C4-2B (cell line): ENCODE measurements at regions not wholly inside any gene's neighbourhood (a gene's known extent, or its start where the extent isn't known, plus 50 kb on each side); places are given as distances from the start of the nearest gene placed in this dataset.

ENCODE experiments used
- H3K27ac ChIP-seq: fragments of 450-650 bp; 2 replicates; pipeline ENCODE4 v1.5.1; 2017
- CTCF ChIP-seq: fragments of 450-650 bp; conservative IDR thresholded peaks from 2 replicates; pipeline ENCODE4 v1.5.1; 2017; ENCODE audit warnings: mild to moderate bottlenecking
- ZFX ChIP-seq: fragments of 450-650 bp; IDR thresholded peaks from 2 replicates; pipeline ENCODE4 v1.6.1; 2017

- TF ChIP-seq CTCF (no peak), ZFX (no peak)
- no peak overlapping the region for H3K27ac ChIP-seq
These were observed 64.6 kb upstream of the COL13A1 start for GRCh38 chr10:69736886-69737641.

GRCh38 chr10:69738071-69738470 is 63.6 kb upstream of the COL13A1 start:
- no peak for TF ChIP-seq ZFX
- TF ChIP-seq CTCF = no peak
- H3K27ac ChIP-seq = no peak overlapping the region

- no peak overlapping the region for H3K27ac ChIP-seq
- TF ChIP-seq CTCF = no peak
- TF ChIP-seq ZFX = no peak
These were observed 62.8 kb upstream of the COL13A1 start for GRCh38 chr10:69738858-69739435.

- no peak for TF ChIP-seq ZFX
- no peak for TF ChIP-seq CTCF
- no peak overlapping the region for H3K27ac ChIP-seq
These were observed 62.1 kb upstream of the COL13A1 start for GRCh38 chr10:69739634-69740033.

- H3K27ac ChIP-seq = no peak overlapping the region
- no peak for TF ChIP-seq CTCF
- no peak for TF ChIP-seq ZFX
These were observed 61.6 kb upstream of the COL13A1 start for GRCh38 chr10:69740126-69740525.

GRCh38 chr10:69741252-69741651 is 60.5 kb upstream of the COL13A1 start:
- H3K27ac ChIP-seq = no peak overlapping the region
- TF ChIP-seq CTCF (no peak), ZFX (no peak)

GRCh38 chr10:69741671-69742355 is 59.9 kb upstream of the COL13A1 start:
- H3K27ac ChIP-seq = no peak overlapping the region
- TF ChIP-seq CTCF (no peak), ZFX (no peak)
